ENCODE measurements at regions not wholly inside any gene's neighbourhood (a gene's known extent, or its start where the extent isn't known, plus 50 kb on each side); places are given as distances from the start of the nearest gene placed in this dataset.

GRCh38 chr5:173538654-173539053 lies 77.8 kb downstream of the BOD1 start:
- ChIA-PET POLR2A (ENCODE audit: low non-redundant PET) (no interaction called here), CTCF (no interaction called here)
- Histone ChIP-seq H3K36me3 (ENCODE audit: insufficient read depth, low read length, poor library complexity, severe bottlenecking) (no peaks in the 10 kb centered on the region), H3K27me3 (replicated peaks; ENCODE audit: insufficient read depth, low read depth, low read length, poor library complexity) (peaks cover 6% of the 10 kb centered on the region), H3K4me1 (ENCODE audit: insufficient read depth, low read length, poor library complexity, severe bottlenecking) (no peaks in the 10 kb centered on the region), H3K27ac (ENCODE audit: low read depth, low read length, poor library complexity, severe bottlenecking) (no peak overlapping the region), H3K4me3 (ENCODE audit: low read depth, low read length, poor library complexity, severe bottlenecking) (no peak overlapping the region), H3K9me3 (ENCODE audit: low read depth, low read length, poor library complexity, severe bottlenecking) (no peaks in the 10 kb centered on the region)
- BruUV-seq (replicated peaks): no TSS peak
- intact Hi-C loops (cut with micrococcal nuclease; ENCODE audit: unreplicated experiment): no loop called here
- DNase-seq (ENCODE audit: low spot score): no peak
- no peak for TF ChIP-seq EZH2 (IDR thresholded peaks at IDR 0.05; ENCODE audit: borderline replicate concordance, low read depth, low read length, poor library complexity, severe bottlenecking)
- TF ChIP-seq CTCF (conservative IDR thresholded peaks at IDR 0.05; ENCODE audit: low read depth, low read length): no peak

- BruUV-seq (replicated peaks): no TSS peak
- DNase-seq (ENCODE audit: low spot score): no peak
- POLR2A ChIA-PET (ENCODE audit: low non-redundant PET): no interaction called here
- intact Hi-C loops (cut with micrococcal nuclease; ENCODE audit: unreplicated experiment): no loop called here
- no peaks in the 10 kb centered on the region for H3K36me3 ChIP-seq (ENCODE audit: insufficient read depth, low read length, poor library complexity, severe bottlenecking)
- no peaks in the 10 kb centered on the region for H3K4me1 ChIP-seq (ENCODE audit: insufficient read depth, low read length, poor library complexity, severe bottlenecking)
- H3K27ac ChIP-seq (ENCODE audit: low read depth, low read length, poor library complexity, severe bottlenecking): no peak overlapping the region
- no peak for TF ChIP-seq CTCF (conservative IDR thresholded peaks at IDR 0.05; ENCODE audit: low read depth, low read length)
- TF ChIP-seq EZH2 (IDR thresholded peaks at IDR 0.05; ENCODE audit: borderline replicate concordance, low read depth, low read length, poor library complexity, severe bottlenecking): no peak
- peaks cover 6% of the 10 kb centered on the region for H3K27me3 ChIP-seq (replicated peaks; ENCODE audit: insufficient read depth, low read depth, low read length, poor library complexity)
- no peaks in the 10 kb centered on the region for H3K9me3 ChIP-seq (ENCODE audit: low read depth, low read length, poor library complexity, severe bottlenecking)
- CTCF ChIA-PET: no interaction called here
- no peak overlapping the region for H3K4me3 ChIP-seq (ENCODE audit: low read depth, low read length, poor library complexity, severe bottlenecking)
Measured at GRCh38 chr5:173538018-173538417, 78.4 kb downstream of the BOD1 start.

GRCh38 chr5:173537228-173537627 lies 79.2 kb downstream of the BOD1 start:
- intact Hi-C loops (cut with micrococcal nuclease; ENCODE audit: unreplicated experiment): no loop called here
- no TSS peak for BruUV-seq (replicated peaks)

More at GRCh38 chr5:173537228-173537627, 79.2 kb downstream of the BOD1 start:
- Histone ChIP-seq H3K9me3 (ENCODE audit: low read depth, low read length, poor library complexity, severe bottlenecking) (no peaks in the 10 kb centered on the region), H3K27me3 (replicated peaks; ENCODE audit: insufficient read depth, low read depth, low read length, poor library complexity) (peaks cover 6% of the 10 kb centered on the region), H3K36me3 (ENCODE audit: insufficient read depth, low read length, poor library complexity, severe bottlenecking) (no peaks in the 10 kb centered on the region), H3K4me3 (ENCODE audit: low read depth, low read length, poor library complexity, severe bottlenecking) (no peak overlapping the region), H3K4me1 (ENCODE audit: insufficient read depth, low read length, poor library complexity, severe bottlenecking) (no peaks in the 10 kb centered on the region), H3K27ac (ENCODE audit: low read depth, low read length, poor library complexity, severe bottlenecking) (no peak overlapping the region)
- no peak for TF ChIP-seq EZH2 (IDR thresholded peaks at IDR 0.05; ENCODE audit: borderline replicate concordance, low read depth, low read length, poor library complexity, severe bottlenecking)
- TF ChIP-seq CTCF (conservative IDR thresholded peaks at IDR 0.05; ENCODE audit: low read depth, low read length): no peak
- ChIA-PET POLR2A (ENCODE audit: low non-redundant PET) (no interaction called here), CTCF (interaction anchor here (0.6 kb wide), 1 partner anchor 19 kb away, joined by 12 read pairs; no protein-coding TSS in a partner anchor)
- DNase-seq (ENCODE audit: low spot score): no peak
